ENCODE measurements at regions not wholly inside any gene's neighbourhood (a gene's known extent, or its start where the extent isn't known, plus 50 kb on each side); places are given as distances from the start of the nearest gene placed in this dataset.

DNA sequence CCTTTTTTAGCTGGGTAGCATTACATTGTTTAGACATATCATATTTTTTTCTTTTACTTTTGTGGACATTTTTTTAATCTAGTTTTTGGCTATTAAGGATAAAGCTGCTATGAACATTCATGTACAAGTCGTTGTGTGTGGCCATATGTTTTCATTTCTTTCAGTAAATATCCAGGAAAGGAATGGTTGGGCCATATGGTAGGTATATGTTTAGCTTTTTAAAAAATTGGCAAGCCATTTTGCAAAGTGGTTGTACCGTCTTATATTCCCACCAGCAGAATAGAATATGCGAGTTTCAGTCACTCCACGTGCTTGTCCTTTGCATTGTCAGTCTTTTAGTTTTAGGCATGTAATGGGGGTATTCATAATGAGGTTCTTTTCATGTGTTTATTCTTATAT lies 106.3 kb upstream of the NOX3 start:
- no peak overlapping the region for H3K4me3 ChIP-seq (replicated peaks; ENCODE audit: insufficient read depth, low read length)
- no peak for TF ChIP-seq SPI1 (IDR thresholded peaks at IDR 0.05; ENCODE audit: borderline replicate concordance, low read depth)
- TF ChIP-seq, protein P1, sequence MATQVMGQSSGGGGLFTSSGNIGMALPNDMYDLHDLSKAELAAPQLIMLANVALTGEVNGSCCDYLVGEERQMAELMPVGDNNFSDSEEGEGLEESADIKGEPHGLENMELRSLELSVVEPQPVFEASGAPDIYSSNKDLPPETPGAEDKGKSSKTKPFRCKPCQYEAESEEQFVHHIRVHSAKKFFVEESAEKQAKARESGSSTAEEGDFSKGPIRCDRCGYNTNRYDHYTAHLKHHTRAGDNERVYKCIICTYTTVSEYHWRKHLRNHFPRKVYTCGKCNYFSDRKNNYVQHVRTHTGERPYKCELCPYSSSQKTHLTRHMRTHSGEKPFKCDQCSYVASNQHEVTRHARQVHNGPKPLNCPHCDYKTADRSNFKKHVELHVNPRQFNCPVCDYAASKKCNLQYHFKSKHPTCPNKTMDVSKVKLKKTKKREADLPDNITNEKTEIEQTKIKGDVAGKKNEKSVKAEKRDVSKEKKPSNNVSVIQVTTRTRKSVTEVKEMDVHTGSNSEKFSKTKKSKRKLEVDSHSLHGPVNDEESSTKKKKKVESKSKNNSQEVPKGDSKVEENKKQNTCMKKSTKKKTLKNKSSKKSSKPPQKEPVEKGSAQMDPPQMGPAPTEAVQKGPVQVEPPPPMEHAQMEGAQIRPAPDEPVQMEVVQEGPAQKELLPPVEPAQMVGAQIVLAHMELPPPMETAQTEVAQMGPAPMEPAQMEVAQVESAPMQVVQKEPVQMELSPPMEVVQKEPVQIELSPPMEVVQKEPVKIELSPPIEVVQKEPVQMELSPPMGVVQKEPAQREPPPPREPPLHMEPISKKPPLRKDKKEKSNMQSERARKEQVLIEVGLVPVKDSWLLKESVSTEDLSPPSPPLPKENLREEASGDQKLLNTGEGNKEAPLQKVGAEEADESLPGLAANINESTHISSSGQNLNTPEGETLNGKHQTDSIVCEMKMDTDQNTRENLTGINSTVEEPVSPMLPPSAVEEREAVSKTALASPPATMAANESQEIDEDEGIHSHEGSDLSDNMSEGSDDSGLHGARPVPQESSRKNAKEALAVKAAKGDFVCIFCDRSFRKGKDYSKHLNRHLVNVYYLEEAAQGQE (IDR thresholded peaks at IDR 0.05; ENCODE audit: insufficient replicate concordance, low read depth), result no peak
- no peak for TF ChIP-seq POLR2AphosphoS5 (IDR thresholded peaks at IDR 0.05; ENCODE audit: low read depth)
- no peak for TF ChIP-seq GABPA (IDR thresholded peaks at IDR 0.05; ENCODE audit: low read depth)
- TF ChIP-seq, protein P2, sequence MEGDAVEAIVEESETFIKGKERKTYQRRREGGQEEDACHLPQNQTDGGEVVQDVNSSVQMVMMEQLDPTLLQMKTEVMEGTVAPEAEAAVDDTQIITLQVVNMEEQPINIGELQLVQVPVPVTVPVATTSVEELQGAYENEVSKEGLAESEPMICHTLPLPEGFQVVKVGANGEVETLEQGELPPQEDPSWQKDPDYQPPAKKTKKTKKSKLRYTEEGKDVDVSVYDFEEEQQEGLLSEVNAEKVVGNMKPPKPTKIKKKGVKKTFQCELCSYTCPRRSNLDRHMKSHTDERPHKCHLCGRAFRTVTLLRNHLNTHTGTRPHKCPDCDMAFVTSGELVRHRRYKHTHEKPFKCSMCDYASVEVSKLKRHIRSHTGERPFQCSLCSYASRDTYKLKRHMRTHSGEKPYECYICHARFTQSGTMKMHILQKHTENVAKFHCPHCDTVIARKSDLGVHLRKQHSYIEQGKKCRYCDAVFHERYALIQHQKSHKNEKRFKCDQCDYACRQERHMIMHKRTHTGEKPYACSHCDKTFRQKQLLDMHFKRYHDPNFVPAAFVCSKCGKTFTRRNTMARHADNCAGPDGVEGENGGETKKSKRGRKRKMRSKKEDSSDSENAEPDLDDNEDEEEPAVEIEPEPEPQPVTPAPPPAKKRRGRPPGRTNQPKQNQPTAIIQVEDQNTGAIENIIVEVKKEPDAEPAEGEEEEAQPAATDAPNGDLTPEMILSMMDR (IDR thresholded peaks at IDR 0.05; ENCODE audit: insufficient read depth, low read length), result no peak
- DNase-seq (ENCODE audit: low read depth in 1 of 2, low spot score in 1 of 2), result no peak
- H3K27ac ChIP-seq (replicated peaks), result no peak overlapping the region
- no peaks in the 10 kb centered on the region for H3K27me3 ChIP-seq (ENCODE audit: insufficient read depth, poor library complexity, severe bottlenecking)

- H3K27ac ChIP-seq (replicated peaks), result no peak overlapping the region
- H3K4me3 ChIP-seq (replicated peaks; ENCODE audit: insufficient read depth, low read length), result no peak overlapping the region
- H3K27me3 ChIP-seq (ENCODE audit: insufficient read depth, poor library complexity, severe bottlenecking), result no peaks in the 10 kb centered on the region
- no peak for TF ChIP-seq POLR2AphosphoS5 (IDR thresholded peaks at IDR 0.05; ENCODE audit: low read depth)
- TF ChIP-seq, protein P2 (IDR thresholded peaks at IDR 0.05; ENCODE audit: insufficient read depth, low read length), result no peak
- no peak for TF ChIP-seq SPI1 (IDR thresholded peaks at IDR 0.05; ENCODE audit: borderline replicate concordance, low read depth)
- TF ChIP-seq, protein P1 (IDR thresholded peaks at IDR 0.05; ENCODE audit: insufficient replicate concordance, low read depth), result no peak
- no peak for TF ChIP-seq GABPA (IDR thresholded peaks at IDR 0.05; ENCODE audit: low read depth)
- no peak for DNase-seq (ENCODE audit: low read depth in 1 of 2, low spot score in 1 of 2)
Measured at GRCh38 chr6:155561257-155561965, 105.8 kb upstream of the NOX3 start.

DNA sequence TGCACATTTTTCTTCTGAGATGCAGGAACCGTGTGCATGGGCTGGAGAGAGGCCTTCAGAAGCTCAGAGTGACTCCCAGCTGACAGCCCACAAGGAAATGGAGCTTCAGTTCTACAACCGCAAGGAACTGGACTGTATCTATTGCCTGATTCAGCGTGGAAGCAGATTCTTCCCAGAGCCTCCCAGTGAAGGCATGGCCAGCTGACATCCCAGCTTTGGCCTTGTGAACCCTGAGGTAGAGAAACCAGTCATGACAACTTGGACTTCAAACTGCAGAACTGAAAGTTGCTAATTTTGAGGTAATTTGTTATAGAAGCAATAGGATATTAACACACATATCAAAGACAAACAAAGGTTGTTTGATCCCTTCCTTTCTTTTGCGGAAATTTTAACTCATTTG lies 94.3 kb upstream of the NOX3 start:
- H3K27me3 ChIP-seq (ENCODE audit: insufficient read depth, poor library complexity, severe bottlenecking), result no peaks in the 10 kb centered on the region
- no peak for DNase-seq (ENCODE audit: low read depth in 1 of 2, low spot score in 1 of 2)
- TF ChIP-seq GABPA (IDR thresholded peaks at IDR 0.05; ENCODE audit: low read depth), result no peak
- TF ChIP-seq, protein P2 (IDR thresholded peaks at IDR 0.05; ENCODE audit: insufficient read depth, low read length), result no peak
- no peak for TF ChIP-seq POLR2AphosphoS5 (IDR thresholded peaks at IDR 0.05; ENCODE audit: low read depth)
- no peak for TF ChIP-seq SPI1 (IDR thresholded peaks at IDR 0.05; ENCODE audit: borderline replicate concordance, low read depth)

More for the DNA sequence above, 94.3 kb upstream of the NOX3 start:
- Histone ChIP-seq H3K27ac (replicated peaks) (no peak overlapping the region), H3K4me3 (replicated peaks; ENCODE audit: insufficient read depth, low read length) (no peak overlapping the region)
